Endothelial cell of umbilical vein (primary cell): ENCODE measurements at regions not wholly inside any gene's neighbourhood (a gene's known extent, or its start where the extent isn't known, plus 50 kb on each side); places are given as distances from the start of the nearest gene placed in this dataset.

Experiments used
- BruUV-seq: library from RNA; stranded (reverse); fragments of 400-500 nt; replicated peaks from 2 replicates; lab custom pipeline; 2021; lab: Mats Ljungman, UMichigan
- CTCF ChIA-PET: fragments of 300-600, 350-600 bp; sonication (Branson Sonifier 250); formaldehyde crosslinking; loops from one replicate; lab custom pipeline; 2021; ENCODE audit warnings: antibody characterized with exemption, inconsistent platforms; lab: Charles Lee
- POLR2A ChIA-PET: fragments of 300-600, 350-600 bp; sonication (Branson Sonifier 250); formaldehyde crosslinking; loops from one replicate; lab custom pipeline; 2021; ENCODE audit warnings: antibody characterized with exemption, inconsistent platforms; lab: Charles Lee
- DNase-seq: peaks from one replicate; pipeline ENCODE4 v3.0.0-alpha.2; 2011; ENCODE audit warnings: low read depth, low spot score
- FAIRE-seq: peaks from 2 replicates; lab custom pipeline; 2011; peaks lifted over from hg19 to GRCh38; lab: Jason Lieb, UNC
- H2AFZ ChIP-seq: 2 replicates; pipeline ENCODE4 v1.6.0; 2012; ENCODE audit warnings: low read depth, low read length, control low read depth, inconsistent platforms
- H3K27ac ChIP-seq: 2 replicates; pipeline ENCODE4 v1.5.1; 2011; ENCODE audit warnings: low read depth, mild to moderate bottlenecking, control low read depth, low read length, moderate library complexity; ENCODE audit not compliant: insufficient read depth
- H3K27me3 ChIP-seq, 2 experiments: 2 replicates each; pipeline versions ENCODE4 v1.6.0 to v1.6.1; 2011; ENCODE audit warnings: low read length in 2 of 2, mixed read lengths in 1 of 2; ENCODE audit not compliant: control insufficient read depth in 2 of 2, insufficient read depth in 2 of 2
- H3K36me3 ChIP-seq, 2 experiments: 2 replicates in 1 of 2; 3 replicates in 1 of 2; pipeline ENCODE4 v1.5.1; 2011; ENCODE audit warnings: low read length in 2 of 2, mild to moderate bottlenecking in 1 of 2, moderate library complexity in 1 of 2; ENCODE audit not compliant: control insufficient read depth in 2 of 2, insufficient read depth in 2 of 2; ENCODE audit errors: extremely low read depth in 1 of 2
- H3K4me1 ChIP-seq: 3 replicates; pipeline ENCODE4 v1.5.1; 2011; ENCODE audit warnings: mild to moderate bottlenecking, low read length; ENCODE audit not compliant: control insufficient read depth, insufficient read depth; ENCODE audit errors: extremely low read depth
- H3K4me2 ChIP-seq: 2 replicates; pipeline ENCODE4 v1.6.1; 2011; ENCODE audit warnings: low read length, control low read depth, mixed read lengths; ENCODE audit not compliant: insufficient read depth
- H3K4me3 ChIP-seq, 3 experiments: fragments of 200-600 bp in 1 of 3; sonication (generic), shearing (Covaris generic) in 1 of 3; replicated peaks in 1 of 3; 2 replicates each; pipeline ENCODE4 v1.5.1; 2011 to 2016; ENCODE audit warnings: control low read depth in 3 of 3, low read length in 3 of 3, mild to moderate bottlenecking in 2 of 3, inconsistent platforms in 1 of 3, low read depth in 1 of 3, moderate library complexity in 1 of 3; ENCODE audit not compliant: insufficient read depth in 1 of 3
- H3K79me2 ChIP-seq: 2 replicates; pipeline ENCODE4 v1.6.0; 2012; ENCODE audit warnings: low read length, inconsistent platforms; ENCODE audit not compliant: control insufficient read depth, insufficient read depth
- H3K9ac ChIP-seq: replicated peaks from 2 replicates; pipeline ENCODE3; 2011; ENCODE audit warnings: low read length, control low read depth; ENCODE audit not compliant: insufficient read depth; ENCODE audit errors: extremely low read depth
- H3K9me1 ChIP-seq: replicated peaks from 3 replicates; pipeline ENCODE4 v1.6.0; 2011; ENCODE audit warnings: mild to moderate bottlenecking, low read length; ENCODE audit not compliant: control insufficient read depth, insufficient read depth; ENCODE audit errors: extremely low read depth
- H3K9me3 ChIP-seq: replicated peaks from 2 replicates; pipeline ENCODE4 v1.5.1; 2012; ENCODE audit warnings: low read length, inconsistent platforms; ENCODE audit not compliant: control insufficient read depth, insufficient read depth
- H4K20me1 ChIP-seq: replicated peaks from 2 replicates; pipeline ENCODE3; 2011; ENCODE audit warnings: mild to moderate bottlenecking, low read length; ENCODE audit not compliant: control insufficient read depth, insufficient read depth; ENCODE audit errors: extremely low read depth
- EZH2 ChIP-seq: IDR thresholded peaks from 2 replicates; pipeline ENCODE4 v1.6.1; 2012; ENCODE audit warnings: borderline replicate concordance, low read depth, mild to moderate bottlenecking, moderate library complexity, low read length, inconsistent platforms; ENCODE audit not compliant: severe bottlenecking
- FOS ChIP-seq: IDR thresholded peaks from 2 replicates; pipeline ENCODE4 v1.6.1; 2011; ENCODE audit warnings: mild to moderate bottlenecking, low read length, moderate library complexity, borderline replicate concordance; ENCODE audit not compliant: insufficient read depth
- GATA2 ChIP-seq: IDR thresholded peaks from 2 replicates; pipeline ENCODE4 v1.7.0; 2011; ENCODE audit warnings: low read depth, mild to moderate bottlenecking, moderate library complexity, mixed read lengths, low read length; ENCODE audit not compliant: insufficient read length, insufficient read depth
- JUN ChIP-seq: IDR thresholded peaks from 2 replicates; pipeline ENCODE4 v1.6.1; 2011; ENCODE audit warnings: borderline replicate concordance, low read depth; ENCODE audit not compliant: insufficient read length, insufficient read depth
- MYC ChIP-seq: IDR thresholded peaks from one replicate; pipeline ENCODE4 v1.6.1; 2011; ENCODE audit warnings: mild to moderate bottlenecking, low read depth, low read length
- POLR2A ChIP-seq: IDR thresholded peaks from 2 replicates; pipeline ENCODE4 v1.6.1; 2012; ENCODE audit warnings: low read depth, mild to moderate bottlenecking, control low read depth, low read length
- POLR2AphosphoS5 ChIP-seq: IDR thresholded peaks from 2 replicates; pipeline ENCODE4 v1.6.1; 2012; ENCODE audit warnings: low read depth, mild to moderate bottlenecking, control low read depth, low read length, moderate library complexity; ENCODE audit not compliant: insufficient read depth
- dilution Hi-C: fragments of 300-500 bp; cut with MboI; formaldehyde crosslinking; loops from one replicate; pipeline ENCODE4 v1.15.0; 2019; ENCODE audit warnings: low sequenced_read_pairs; ENCODE audit not compliant: extremely low pct_ligation_motif_present
- intact Hi-C: fragments of 100-400 bp; cut with micrococcal nuclease; formaldehyde crosslinking; loops from one replicate; pipeline ENCODE4 v1.10.0; 2022
- TF ChIP-seq, protein P1 (sequence below), 2 donors: IDR thresholded peaks; 1 replicate in 1 of 2; 2 replicates in 1 of 2; pipeline ENCODE4 v1.5.1; 2011; ENCODE audit warnings: low read length in 2 of 2, mild to moderate bottlenecking in 2 of 2, moderate library complexity in 2 of 2, control low read depth in 1 of 2, inconsistent platforms in 1 of 2, low read depth in 1 of 2; ENCODE audit not compliant: insufficient read depth in 1 of 2; ENCODE audit errors: extremely low read depth in 1 of 2
- TF ChIP-seq, protein P2 (sequence below): IDR thresholded peaks from 2 replicates; pipeline ENCODE4 v1.6.1; 2011; ENCODE audit not compliant: insufficient read depth, insufficient read length

DNA sequence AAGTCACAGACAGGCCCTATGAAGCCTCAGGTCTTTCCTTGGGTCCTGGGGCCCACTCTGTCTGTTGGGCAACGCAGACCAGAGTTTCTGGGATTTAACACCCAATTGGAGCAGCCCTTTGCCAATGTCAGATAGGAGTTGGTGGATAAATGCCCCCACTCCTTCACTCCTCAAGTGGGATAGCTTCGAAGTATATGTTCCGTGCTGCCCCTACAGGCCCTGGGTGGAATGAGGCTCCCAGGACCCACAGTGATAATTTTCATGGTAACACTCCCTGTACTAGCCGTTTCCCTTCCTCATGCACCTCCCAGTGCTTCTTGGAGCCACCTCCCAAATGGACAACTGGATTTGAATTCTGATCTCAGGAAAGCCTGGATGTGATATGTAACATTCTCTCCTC lies 145.4 kb downstream of the FOXA2 start:
- Histone ChIP-seq H2AFZ (no peak overlapping the region), H3K27ac (no peak overlapping the region), H3K4me3 (no peak overlapping the region), H3K9me1 (no peaks in the 10 kb centered on the region), H3K27me3 (peaks cover 0 to 2% of the 10 kb centered on the region in 2 experiments), H3K9me3 (no peaks in the 10 kb centered on the region), H3K4me2 (no peak overlapping the region), H4K20me1 (no peaks in the 10 kb centered on the region), H3K4me1 (no peaks in the 10 kb centered on the region), H3K79me2 (no peaks in the 10 kb centered on the region), H3K36me3 (no peaks in the 10 kb centered on the region), H3K9ac (no peak overlapping the region)
- TF ChIP-seq POLR2AphosphoS5 (no peak), GATA2 (no peak), JUN (no peak), FOS (no peak), EZH2 (no peak), MYC (no peak), POLR2A (no peak)
- TF ChIP-seq, protein P1, sequence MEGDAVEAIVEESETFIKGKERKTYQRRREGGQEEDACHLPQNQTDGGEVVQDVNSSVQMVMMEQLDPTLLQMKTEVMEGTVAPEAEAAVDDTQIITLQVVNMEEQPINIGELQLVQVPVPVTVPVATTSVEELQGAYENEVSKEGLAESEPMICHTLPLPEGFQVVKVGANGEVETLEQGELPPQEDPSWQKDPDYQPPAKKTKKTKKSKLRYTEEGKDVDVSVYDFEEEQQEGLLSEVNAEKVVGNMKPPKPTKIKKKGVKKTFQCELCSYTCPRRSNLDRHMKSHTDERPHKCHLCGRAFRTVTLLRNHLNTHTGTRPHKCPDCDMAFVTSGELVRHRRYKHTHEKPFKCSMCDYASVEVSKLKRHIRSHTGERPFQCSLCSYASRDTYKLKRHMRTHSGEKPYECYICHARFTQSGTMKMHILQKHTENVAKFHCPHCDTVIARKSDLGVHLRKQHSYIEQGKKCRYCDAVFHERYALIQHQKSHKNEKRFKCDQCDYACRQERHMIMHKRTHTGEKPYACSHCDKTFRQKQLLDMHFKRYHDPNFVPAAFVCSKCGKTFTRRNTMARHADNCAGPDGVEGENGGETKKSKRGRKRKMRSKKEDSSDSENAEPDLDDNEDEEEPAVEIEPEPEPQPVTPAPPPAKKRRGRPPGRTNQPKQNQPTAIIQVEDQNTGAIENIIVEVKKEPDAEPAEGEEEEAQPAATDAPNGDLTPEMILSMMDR (IDR thresholded peaks at IDR 0.05; ENCODE audit: extremely low read depth in 1 of 2, insufficient read depth in 1 of 2, low read depth in 1 of 2, low read length in 2 of 2): no peak
- TF ChIP-seq, protein P2, sequence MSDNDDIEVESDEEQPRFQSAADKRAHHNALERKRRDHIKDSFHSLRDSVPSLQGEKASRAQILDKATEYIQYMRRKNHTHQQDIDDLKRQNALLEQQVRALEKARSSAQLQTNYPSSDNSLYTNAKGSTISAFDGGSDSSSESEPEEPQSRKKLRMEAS: no peak
- ChIA-PET POLR2A (no interaction called here), CTCF (no interaction called here)
- no peak for FAIRE-seq
- dilution Hi-C loops (no loop called here), intact Hi-C loops (no loop called here)
- DNase-seq: no peak
- BruUV-seq: no TSS peak
